GM23338 (cell line): ENCODE measurements at regions not wholly inside any gene's neighbourhood (a gene's known extent, or its start where the extent isn't known, plus 50 kb on each side); places are given as distances from the start of the nearest gene placed in this dataset.

Experiments used
- ATAC-seq: fragments of 200-7000 bp; cut with Tn5 transposase; 3 replicates; pipeline ENCODE4 v1.9.1; 2020
- DNase-seq: peaks from one replicate; pipeline ENCODE4 v3.0.0-alpha.2; 2015; ENCODE audit warnings: low spot score
- H2AFZ ChIP-seq: fragments of 200-600 bp; sonication (generic); 2 replicates; pipeline ENCODE4 v1.8.0; 2016; ENCODE audit warnings: antibody characterized with exemption, mild to moderate bottlenecking, moderate library complexity
- H3F3A ChIP-seq: fragments of 200-600 bp; sonication (generic); replicated peaks from 2 replicates; pipeline ENCODE4 v1.8.0; 2017; ENCODE audit warnings: antibody characterized with exemption, mixed run types, low read depth
- H3K27ac ChIP-seq: fragments of 200-600 bp; sonication (generic); 2 replicates; pipeline ENCODE4 v1.6.1; 2016; ENCODE audit warnings: low read depth
- H3K27me3 ChIP-seq: fragments of 200-600 bp; sonication (generic); 2 replicates; pipeline ENCODE4 v1.8.0; 2016; ENCODE audit warnings: mild to moderate bottlenecking, mixed run types, moderate library complexity; ENCODE audit not compliant: insufficient read depth
- H3K36me3 ChIP-seq: fragments of 200-600 bp; sonication (generic); 2 replicates; pipeline ENCODE4 v1.8.0; 2016; ENCODE audit warnings: mild to moderate bottlenecking; ENCODE audit not compliant: insufficient read depth
- H3K4me1 ChIP-seq: fragments of 200-600 bp; sonication (generic); 2 replicates; pipeline ENCODE4 v1.8.0; 2016; ENCODE audit warnings: mild to moderate bottlenecking, moderate library complexity; ENCODE audit not compliant: insufficient read depth
- H3K4me2 ChIP-seq: fragments of 200-600 bp; sonication (generic); 2 replicates; pipeline ENCODE4 v1.7.1; 2017; ENCODE audit warnings: mixed run types
- H3K4me3 ChIP-seq: fragments of 200-600 bp; sonication (generic); 2 replicates; pipeline ENCODE4 v1.6.1; 2016; ENCODE audit warnings: mixed run types
- H3K79me2 ChIP-seq: fragments of 200-600 bp; sonication (generic); replicated peaks from 2 replicates; pipeline ENCODE4 v1.8.0; 2017; ENCODE audit warnings: mild to moderate bottlenecking; ENCODE audit not compliant: insufficient read depth
- H3K9me2 ChIP-seq: fragments of 200-600 bp; sonication (generic); 2 replicates; pipeline ENCODE4 v1.8.0; 2017; ENCODE audit not compliant: insufficient read depth
- H4K20me1 ChIP-seq: fragments of 200-600 bp; sonication (generic); replicated peaks from 2 replicates; pipeline ENCODE4 v1.8.0; 2017; ENCODE audit warnings: mild to moderate bottlenecking; ENCODE audit not compliant: insufficient read depth
- H3K27ac Mint-ChIP-seq: 2 replicates; pipeline ENCODE4 v1.8.0; 2020; ENCODE audit warnings: inconsistent platforms, mild to moderate bottlenecking, moderate library complexity, mixed read lengths
- H3K27me3 Mint-ChIP-seq: 3 replicates; pipeline ENCODE4 v1.8.0; 2022; ENCODE audit warnings: low read depth, mild to moderate bottlenecking, moderate library complexity, mixed read lengths, inconsistent platforms; ENCODE audit not compliant: insufficient read depth, poor library complexity
- H3K36me3 Mint-ChIP-seq: 3 replicates; pipeline ENCODE4 v1.8.0; 2021; ENCODE audit warnings: low read depth, mild to moderate bottlenecking, inconsistent platforms, moderate library complexity, mixed read lengths
- H3K4me1 Mint-ChIP-seq: 3 replicates; pipeline ENCODE4 v1.8.0; 2020; ENCODE audit warnings: mild to moderate bottlenecking, inconsistent platforms, mixed read lengths
- H3K4me3 Mint-ChIP-seq: 3 replicates; pipeline ENCODE4 v1.8.0; 2021; ENCODE audit warnings: moderate library complexity, mild to moderate bottlenecking, inconsistent platforms, mixed read lengths
- H3K9me3 Mint-ChIP-seq: 3 replicates; pipeline ENCODE4 v1.8.0; 2020; ENCODE audit warnings: moderate library complexity, mild to moderate bottlenecking, inconsistent platforms, mixed read lengths
- CREB1 ChIP-seq: fragments of 250-450 bp; sonication (Bioruptor Pico); IDR thresholded peaks from 2 replicates; pipeline ENCODE4 v1.5.0; 2020; ENCODE audit warnings: low read depth, mild to moderate bottlenecking, moderate library complexity
- ETS1 ChIP-seq: IDR thresholded peaks from 2 replicates; pipeline ENCODE4 v1.6.1; 2016; ENCODE audit warnings: antibody characterized with exemption
- EZH2 ChIP-seq: fragments of 200-600 bp; sonication (generic); IDR thresholded peaks from one replicate; pipeline ENCODE4 v1.8.0; 2017; ENCODE audit warnings: antibody characterized with exemption, mild to moderate bottlenecking, low read depth; ENCODE audit not compliant: unreplicated experiment
- EZH2phosphoT487 ChIP-seq: fragments of 200-600 bp; sonication (generic); IDR thresholded peaks from one replicate; pipeline ENCODE4 v1.8.1; 2018; ENCODE audit warnings: antibody characterized with exemption; ENCODE audit not compliant: unreplicated experiment
- POLR2AphosphoS5 ChIP-seq: IDR thresholded peaks from 2 replicates; pipeline ENCODE4 v1.6.1; 2016; ENCODE audit warnings: antibody characterized with exemption, low read depth
- ZNF114 ChIP-seq: fragments of 250-450 bp; sonication (Bioruptor Pico); IDR thresholded peaks from 2 replicates; pipeline ENCODE4 v1.5.0; 2020; ENCODE audit warnings: mild to moderate bottlenecking, moderate library complexity
- ZNF331 ChIP-seq: fragments of 250-450 bp; sonication (Bioruptor Pico); IDR thresholded peaks from 2 replicates; pipeline ENCODE4 v1.5.0; 2020; ENCODE audit warnings: low read depth, mild to moderate bottlenecking, moderate library complexity
- TF ChIP-seq, protein P1 (sequence below): IDR thresholded peaks from one replicate; pipeline ENCODE4 v1.6.1; 2018; ENCODE audit warnings: antibody characterized with exemption; ENCODE audit not compliant: unreplicated experiment
- TF ChIP-seq, protein P2 (sequence below), 2 experiments: fragments of 200-600 bp in 1 of 2; sonication (generic) in 1 of 2; conservative IDR thresholded peaks; 2 replicates each; pipeline versions ENCODE4 v1.5.1 to v1.6.1; 2016 to 2017; ENCODE audit warnings: antibody characterized with exemption in 2 of 2, low read depth in 2 of 2, mild to moderate bottlenecking in 2 of 2, moderate library complexity in 1 of 2
- TF ChIP-seq, protein P3 (sequence below): fragments of 250-450 bp; sonication (Bioruptor Pico); IDR thresholded peaks from 2 replicates; pipeline ENCODE4 v1.5.0; 2020; ENCODE audit warnings: mild to moderate bottlenecking, moderate library complexity

GRCh38 chr17:74113952-74114351 is 89.5 kb upstream of the RPL38 start:
- peaks cover 24% of the 10 kb centered on the region for H3K27me3 Mint-ChIP-seq
- no peaks in the 10 kb centered on the region for H4K20me1 ChIP-seq

DNA sequence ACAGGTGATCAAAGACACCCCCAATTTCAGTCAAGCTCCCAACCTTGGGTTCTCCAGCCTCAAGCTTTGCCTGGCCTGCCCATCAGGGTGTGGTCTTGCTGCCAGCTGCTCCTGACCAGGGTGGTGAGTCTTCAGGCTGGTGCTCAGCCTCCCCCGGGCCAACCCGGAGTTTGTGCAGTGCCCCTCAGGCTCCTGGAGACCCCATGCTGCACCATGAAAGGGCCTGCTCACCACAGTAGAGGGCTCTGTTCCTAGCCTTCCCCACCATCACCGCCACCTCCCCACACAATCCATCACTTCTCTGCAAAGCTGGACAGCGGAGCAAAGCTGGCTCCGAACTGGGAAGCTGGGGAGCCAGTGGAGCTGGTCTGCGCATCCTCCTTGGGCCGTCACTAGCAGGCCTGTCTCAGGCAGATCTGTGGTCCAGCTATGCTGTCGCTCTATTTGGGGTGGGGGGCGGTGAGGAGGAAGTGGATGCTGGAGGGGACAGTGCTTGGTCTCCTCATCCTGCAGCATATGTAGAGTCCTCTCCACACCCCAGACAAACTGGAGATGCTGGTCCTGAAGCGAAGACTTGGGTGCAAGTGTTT is 88.5 kb upstream of the RPL38 start:
- no peaks in the 10 kb centered on the region for H3K36me3 ChIP-seq
- peaks cover 30% of the 10 kb centered on the region for H3K4me1 ChIP-seq
- Mint-ChIP-seq H3K4me3 (no peak overlapping the region), H3K27me3 (peaks cover 23% of the 10 kb centered on the region), H3K9me3 (no peaks in the 10 kb centered on the region; the same call in 2 of the 3 replicates), H3K4me1 (peaks cover 38% of the 10 kb centered on the region), H3K36me3 (no peaks in the 10 kb centered on the region), H3K27ac (no peak overlapping the region)
- no peak overlapping the region for H3K27ac ChIP-seq
- no peaks in the 10 kb centered on the region for H3K79me2 ChIP-seq
- no peaks in the 10 kb centered on the region; the same call in 1 of the 2 replicates for H3F3A ChIP-seq
- H3K4me2 ChIP-seq = no peak overlapping the region
- no peaks in the 10 kb centered on the region for H3K9me2 ChIP-seq
- no peaks in the 10 kb centered on the region for H4K20me1 ChIP-seq
- H3K4me3 ChIP-seq = no peak overlapping the region
- ATAC-seq (no peak), DNase-seq (no peak)
- H2AFZ ChIP-seq = no peak overlapping the region
- H3K27me3 ChIP-seq = no peaks in the 10 kb centered on the region
- TF ChIP-seq, protein P1, sequence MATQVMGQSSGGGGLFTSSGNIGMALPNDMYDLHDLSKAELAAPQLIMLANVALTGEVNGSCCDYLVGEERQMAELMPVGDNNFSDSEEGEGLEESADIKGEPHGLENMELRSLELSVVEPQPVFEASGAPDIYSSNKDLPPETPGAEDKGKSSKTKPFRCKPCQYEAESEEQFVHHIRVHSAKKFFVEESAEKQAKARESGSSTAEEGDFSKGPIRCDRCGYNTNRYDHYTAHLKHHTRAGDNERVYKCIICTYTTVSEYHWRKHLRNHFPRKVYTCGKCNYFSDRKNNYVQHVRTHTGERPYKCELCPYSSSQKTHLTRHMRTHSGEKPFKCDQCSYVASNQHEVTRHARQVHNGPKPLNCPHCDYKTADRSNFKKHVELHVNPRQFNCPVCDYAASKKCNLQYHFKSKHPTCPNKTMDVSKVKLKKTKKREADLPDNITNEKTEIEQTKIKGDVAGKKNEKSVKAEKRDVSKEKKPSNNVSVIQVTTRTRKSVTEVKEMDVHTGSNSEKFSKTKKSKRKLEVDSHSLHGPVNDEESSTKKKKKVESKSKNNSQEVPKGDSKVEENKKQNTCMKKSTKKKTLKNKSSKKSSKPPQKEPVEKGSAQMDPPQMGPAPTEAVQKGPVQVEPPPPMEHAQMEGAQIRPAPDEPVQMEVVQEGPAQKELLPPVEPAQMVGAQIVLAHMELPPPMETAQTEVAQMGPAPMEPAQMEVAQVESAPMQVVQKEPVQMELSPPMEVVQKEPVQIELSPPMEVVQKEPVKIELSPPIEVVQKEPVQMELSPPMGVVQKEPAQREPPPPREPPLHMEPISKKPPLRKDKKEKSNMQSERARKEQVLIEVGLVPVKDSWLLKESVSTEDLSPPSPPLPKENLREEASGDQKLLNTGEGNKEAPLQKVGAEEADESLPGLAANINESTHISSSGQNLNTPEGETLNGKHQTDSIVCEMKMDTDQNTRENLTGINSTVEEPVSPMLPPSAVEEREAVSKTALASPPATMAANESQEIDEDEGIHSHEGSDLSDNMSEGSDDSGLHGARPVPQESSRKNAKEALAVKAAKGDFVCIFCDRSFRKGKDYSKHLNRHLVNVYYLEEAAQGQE = no peak
- TF ChIP-seq, protein P2, sequence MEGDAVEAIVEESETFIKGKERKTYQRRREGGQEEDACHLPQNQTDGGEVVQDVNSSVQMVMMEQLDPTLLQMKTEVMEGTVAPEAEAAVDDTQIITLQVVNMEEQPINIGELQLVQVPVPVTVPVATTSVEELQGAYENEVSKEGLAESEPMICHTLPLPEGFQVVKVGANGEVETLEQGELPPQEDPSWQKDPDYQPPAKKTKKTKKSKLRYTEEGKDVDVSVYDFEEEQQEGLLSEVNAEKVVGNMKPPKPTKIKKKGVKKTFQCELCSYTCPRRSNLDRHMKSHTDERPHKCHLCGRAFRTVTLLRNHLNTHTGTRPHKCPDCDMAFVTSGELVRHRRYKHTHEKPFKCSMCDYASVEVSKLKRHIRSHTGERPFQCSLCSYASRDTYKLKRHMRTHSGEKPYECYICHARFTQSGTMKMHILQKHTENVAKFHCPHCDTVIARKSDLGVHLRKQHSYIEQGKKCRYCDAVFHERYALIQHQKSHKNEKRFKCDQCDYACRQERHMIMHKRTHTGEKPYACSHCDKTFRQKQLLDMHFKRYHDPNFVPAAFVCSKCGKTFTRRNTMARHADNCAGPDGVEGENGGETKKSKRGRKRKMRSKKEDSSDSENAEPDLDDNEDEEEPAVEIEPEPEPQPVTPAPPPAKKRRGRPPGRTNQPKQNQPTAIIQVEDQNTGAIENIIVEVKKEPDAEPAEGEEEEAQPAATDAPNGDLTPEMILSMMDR (conservative IDR thresholded peaks at IDR 0.05; ENCODE audit: low read depth in 2 of 2) = no peak
- TF ChIP-seq, protein P3, sequence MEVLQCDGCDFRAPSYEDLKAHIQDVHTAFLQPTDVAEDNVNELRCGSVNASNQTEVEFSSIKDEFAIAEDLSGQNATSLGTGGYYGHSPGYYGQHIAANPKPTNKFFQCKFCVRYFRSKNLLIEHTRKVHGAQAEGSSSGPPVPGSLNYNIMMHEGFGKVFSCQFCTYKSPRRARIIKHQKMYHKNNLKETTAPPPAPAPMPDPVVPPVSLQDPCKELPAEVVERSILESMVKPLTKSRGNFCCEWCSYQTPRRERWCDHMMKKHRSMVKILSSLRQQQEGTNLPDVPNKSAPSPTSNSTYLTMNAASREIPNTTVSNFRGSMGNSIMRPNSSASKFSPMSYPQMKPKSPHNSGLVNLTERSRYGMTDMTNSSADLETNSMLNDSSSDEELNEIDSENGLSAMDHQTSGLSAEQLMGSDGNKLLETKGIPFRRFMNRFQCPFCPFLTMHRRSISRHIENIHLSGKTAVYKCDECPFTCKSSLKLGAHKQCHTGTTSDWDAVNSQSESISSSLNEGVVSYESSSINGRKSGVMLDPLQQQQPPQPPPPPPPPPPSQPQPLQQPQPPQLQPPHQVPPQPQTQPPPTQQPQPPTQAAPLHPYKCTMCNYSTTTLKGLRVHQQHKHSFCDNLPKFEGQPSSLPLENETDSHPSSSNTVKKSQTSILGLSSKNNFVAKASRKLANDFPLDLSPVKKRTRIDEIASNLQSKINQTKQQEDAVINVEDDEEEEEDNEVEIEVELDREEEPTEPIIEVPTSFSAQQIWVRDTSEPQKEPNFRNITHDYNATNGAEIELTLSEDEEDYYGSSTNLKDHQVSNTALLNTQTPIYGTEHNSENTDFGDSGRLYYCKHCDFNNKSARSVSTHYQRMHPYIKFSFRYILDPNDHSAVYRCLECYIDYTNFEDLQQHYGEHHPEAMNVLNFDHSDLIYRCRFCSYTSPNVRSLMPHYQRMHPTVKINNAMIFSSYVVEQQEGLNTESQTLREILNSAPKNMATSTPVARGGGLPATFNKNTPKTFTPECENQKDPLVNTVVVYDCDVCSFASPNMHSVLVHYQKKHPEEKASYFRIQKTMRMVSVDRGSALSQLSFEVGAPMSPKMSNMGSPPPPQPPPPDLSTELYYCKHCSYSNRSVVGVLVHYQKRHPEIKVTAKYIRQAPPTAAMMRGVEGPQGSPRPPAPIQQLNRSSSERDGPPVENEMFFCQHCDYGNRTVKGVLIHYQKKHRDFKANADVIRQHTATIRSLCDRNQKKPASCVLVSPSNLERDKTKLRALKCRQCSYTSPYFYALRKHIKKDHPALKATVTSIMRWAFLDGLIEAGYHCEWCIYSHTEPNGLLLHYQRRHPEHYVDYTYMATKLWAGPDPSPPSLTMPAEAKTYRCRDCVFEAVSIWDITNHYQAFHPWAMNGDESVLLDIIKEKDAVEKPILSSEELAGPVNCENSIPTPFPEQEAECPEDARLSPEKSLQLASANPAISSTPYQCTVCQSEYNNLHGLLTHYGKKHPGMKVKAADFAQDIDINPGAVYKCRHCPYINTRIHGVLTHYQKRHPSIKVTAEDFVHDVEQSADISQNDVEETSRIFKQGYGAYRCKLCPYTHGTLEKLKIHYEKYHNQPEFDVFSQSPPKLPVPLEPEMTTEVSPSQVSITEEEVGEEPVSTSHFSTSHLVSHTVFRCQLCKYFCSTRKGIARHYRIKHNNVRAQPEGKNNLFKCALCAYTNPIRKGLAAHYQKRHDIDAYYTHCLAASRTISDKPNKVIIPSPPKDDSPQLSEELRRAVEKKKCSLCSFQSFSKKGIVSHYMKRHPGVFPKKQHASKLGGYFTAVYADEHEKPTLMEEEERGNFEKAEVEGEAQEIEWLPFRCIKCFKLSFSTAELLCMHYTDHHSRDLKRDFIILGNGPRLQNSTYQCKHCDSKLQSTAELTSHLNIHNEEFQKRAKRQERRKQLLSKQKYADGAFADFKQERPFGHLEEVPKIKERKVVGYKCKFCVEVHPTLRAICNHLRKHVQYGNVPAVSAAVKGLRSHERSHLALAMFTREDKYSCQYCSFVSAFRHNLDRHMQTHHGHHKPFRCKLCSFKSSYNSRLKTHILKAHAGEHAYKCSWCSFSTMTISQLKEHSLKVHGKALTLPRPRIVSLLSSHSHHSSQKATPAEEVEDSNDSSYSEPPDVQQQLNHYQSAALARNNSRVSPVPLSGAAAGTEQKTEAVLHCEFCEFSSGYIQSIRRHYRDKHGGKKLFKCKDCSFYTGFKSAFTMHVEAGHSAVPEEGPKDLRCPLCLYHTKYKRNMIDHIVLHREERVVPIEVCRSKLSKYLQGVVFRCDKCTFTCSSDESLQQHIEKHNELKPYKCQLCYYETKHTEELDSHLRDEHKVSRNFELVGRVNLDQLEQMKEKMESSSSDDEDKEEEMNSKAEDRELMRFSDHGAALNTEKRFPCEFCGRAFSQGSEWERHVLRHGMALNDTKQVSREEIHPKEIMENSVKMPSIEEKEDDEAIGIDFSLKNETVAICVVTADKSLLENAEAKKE = no peak
- TF ChIP-seq ETS1 (no peak), CREB1 (CRISPR knock-in tag) (no peak), POLR2AphosphoS5 (no peak), EZH2 (no peak)

More at GRCh38 chr17:74113952-74114351, 89.5 kb upstream of the RPL38 start:
- Histone ChIP-seq H3K4me1 (peaks cover 28% of the 10 kb centered on the region), H3K36me3 (no peaks in the 10 kb centered on the region), H3K27me3 (no peaks in the 10 kb centered on the region), H3K79me2 (no peaks in the 10 kb centered on the region), H3K9me2 (no peaks in the 10 kb centered on the region), H3F3A (no peaks in the 10 kb centered on the region; the same call in 1 of the 2 replicates), H3K4me2 (no peak overlapping the region), H3K4me3 (no peak overlapping the region), H3K27ac (no peak overlapping the region), H2AFZ (no peak overlapping the region)
- H3K9me3 Mint-ChIP-seq = no peaks in the 10 kb centered on the region; the same call in 2 of the 3 replicates
- H3K4me3 Mint-ChIP-seq = no peak overlapping the region; the same call in 2 of the 3 replicates
- peaks cover 45% of the 10 kb centered on the region for H3K4me1 Mint-ChIP-seq
- no peak overlapping the region for H3K27ac Mint-ChIP-seq
- DNase-seq (no peak), ATAC-seq (no peak)
- no peaks in the 10 kb centered on the region for H3K36me3 Mint-ChIP-seq
- no peak for TF ChIP-seq EZH2phosphoT487
- no peak for TF ChIP-seq ZNF114
- TF ChIP-seq CREB1 (CRISPR knock-in tag) = no peak
- no peak for TF ChIP-seq ZNF331 (CRISPR knock-in tag)
- no peak for TF ChIP-seq EZH2
